ENCODE measurements at regions not wholly inside any gene's neighbourhood (a gene's known extent, or its start where the extent isn't known, plus 50 kb on each side); places are given as distances from the start of the nearest gene placed in this dataset.

- no peak overlapping the region for H3K4me3 ChIP-seq (ENCODE audit: low read depth, low read length)
- DNase-seq (ENCODE audit: low read depth) (no peak), FAIRE-seq (no peak)
- TF ChIP-seq CTCF (IDR thresholded peaks at IDR 0.05; ENCODE audit: insufficient read depth, low read length, severe bottlenecking), result no peak
- H3K27me3 ChIP-seq (ENCODE audit: control insufficient read depth, insufficient read depth, low read length), result no peaks in the 10 kb centered on the region
- H3K36me3 ChIP-seq (ENCODE audit: control insufficient read depth, insufficient read depth, low read length), result no peaks in the 10 kb centered on the region
Observed at GRCh38 chr14:101224356-101225156, 321.0 kb upstream of the RTL1 start.

- Histone ChIP-seq H3K4me3 (ENCODE audit: low read depth, low read length) (no peak overlapping the region), H3K36me3 (ENCODE audit: control insufficient read depth, insufficient read depth, low read length) (no peaks in the 10 kb centered on the region), H3K27me3 (ENCODE audit: control insufficient read depth, insufficient read depth, low read length) (no peaks in the 10 kb centered on the region)
- TF ChIP-seq CTCF (IDR thresholded peaks at IDR 0.05; ENCODE audit: insufficient read depth, low read length, severe bottlenecking), result no peak
- FAIRE-seq (no peak), DNase-seq (ENCODE audit: low read depth) (no peak)
Observed at GRCh38 chr14:101225157-101226152, 321.9 kb upstream of the RTL1 start.

- DNase-seq (ENCODE audit: low read depth) (no peak), FAIRE-seq (no peak)
- TF ChIP-seq CTCF (IDR thresholded peaks at IDR 0.05; ENCODE audit: insufficient read depth, low read length, severe bottlenecking), result no peak
- Histone ChIP-seq H3K4me3 (ENCODE audit: low read depth, low read length) (no peak overlapping the region), H3K27me3 (ENCODE audit: control insufficient read depth, insufficient read depth, low read length) (no peaks in the 10 kb centered on the region), H3K36me3 (ENCODE audit: control insufficient read depth, insufficient read depth, low read length) (no peaks in the 10 kb centered on the region)
Observed at GRCh38 chr14:101226265-101226602, 322.7 kb upstream of the RTL1 start.

- TF ChIP-seq CTCF (IDR thresholded peaks at IDR 0.05; ENCODE audit: insufficient read depth, low read length, severe bottlenecking), result no peak
- H3K36me3 ChIP-seq (ENCODE audit: control insufficient read depth, insufficient read depth, low read length), result no peaks in the 10 kb centered on the region
- no peak overlapping the region for H3K4me3 ChIP-seq (ENCODE audit: low read depth, low read length)
- no peaks in the 10 kb centered on the region for H3K27me3 ChIP-seq (ENCODE audit: control insufficient read depth, insufficient read depth, low read length)
- DNase-seq (ENCODE audit: low read depth), result no peak
- no peak for FAIRE-seq
Observed at GRCh38 chr14:101226603-101227425, 323.3 kb upstream of the RTL1 start.

- H3K4me3 ChIP-seq (ENCODE audit: low read depth, low read length), result no peak overlapping the region
- H3K36me3 ChIP-seq (ENCODE audit: control insufficient read depth, insufficient read depth, low read length), result no peaks in the 10 kb centered on the region
- DNase-seq (ENCODE audit: low read depth), result no peak
- FAIRE-seq, result no peak
- TF ChIP-seq CTCF (IDR thresholded peaks at IDR 0.05; ENCODE audit: insufficient read depth, low read length, severe bottlenecking), result no peak
- H3K27me3 ChIP-seq (ENCODE audit: control insufficient read depth, insufficient read depth, low read length), result no peaks in the 10 kb centered on the region
Observed at GRCh38 chr14:101227611-101228594, 324.4 kb upstream of the RTL1 start.

Data from bronchial epithelial cell (primary cell).